Gastrocnemius medialis (tissue), 4 donors: ENCODE measurements at regions not wholly inside any gene's neighbourhood (a gene's known extent, or its start where the extent isn't known, plus 50 kb on each side); places are given as distances from the start of the nearest gene placed in this dataset.

Experiments used
- ATAC-seq, 2 donors: fragments of 150-250 bp; one replicate each; pipeline ENCODE4 v1.9.1; 2016
- DNase-seq, 2 donors: peaks; one replicate each; pipeline ENCODE4 v3.0.0-alpha.2; 2019
- H3K27ac ChIP-seq, 4 donors: fragments of 200-600 bp; sonication (generic); 1 replicate in 1 of 4; 2 replicates in 3 of 4; pipeline ENCODE4 v1.5.1; 2016 to 2018; ENCODE audit warnings: mild to moderate bottlenecking in 2 of 4, moderate library complexity in 1 of 4
- H3K27me3 ChIP-seq, 3 donors: fragments of 200-600 bp; sonication (generic) in 2 of 3; 1 replicate in 1 of 3; 2 replicates in 2 of 3; pipeline versions ENCODE4 v1.5.1 to v1.6.0; 2016 to 2019; ENCODE audit warnings: mild to moderate bottlenecking in 1 of 3, moderate library complexity in 1 of 3
- H3K36me3 ChIP-seq, 2 donors: fragments of 200-600 bp; sonication (generic) in 1 of 2; one replicate each; pipeline ENCODE4 v1.5.1; 2017 to 2018
- H3K4me1 ChIP-seq, 2 donors: fragments of 200-600 bp; sonication (generic) in 1 of 2; one replicate each; pipeline ENCODE4 v1.5.1; 2016 to 2017; ENCODE audit warnings: mild to moderate bottlenecking in 2 of 2
- H3K4me3 ChIP-seq, 4 donors: fragments of 200-600 bp; sonication (generic) in 3 of 4; 1 replicate in 1 of 4; 2 replicates in 3 of 4; pipeline ENCODE4 v1.5.1; 2016 to 2019; ENCODE audit warnings: mild to moderate bottlenecking in 2 of 4
- H3K9me3 ChIP-seq, 3 donors: fragments of 200-600 bp; sonication (generic) in 2 of 3; 1 replicate in 1 of 3; 2 replicates in 2 of 3; pipeline ENCODE4 v1.5.1; 2016 to 2019
- CTCF ChIP-seq, 5 experiments: fragments of 450-650 bp in 3 of 5; fragments of 200-600 bp in 2 of 5; sonication (generic) in 2 of 5; IDR thresholded peaks in 4 of 5; conservative IDR thresholded peaks in 1 of 5; 1 replicate in 4 of 5; 2 replicates in 1 of 5; pipeline ENCODE4 v1.5.1; 2016 to 2019; ENCODE audit warnings: antibody characterized with exemption in 5 of 5, mild to moderate bottlenecking in 3 of 5, moderate library complexity in 3 of 5
- POLR2A ChIP-seq, 2 donors: fragments of 450-650 bp; IDR thresholded peaks; one replicate each; pipeline ENCODE4 v1.6.1; 2017; ENCODE audit warnings: antibody characterized with exemption in 2 of 2, mild to moderate bottlenecking in 2 of 2, moderate library complexity in 2 of 2
- in situ Hi-C, 4 donors: fragments of 200-750 bp; cut with MboI; loops; one replicate each; pipeline versions ENCODE4 v1.15.0 to v1.8.0; 2017; ENCODE audit warnings: low sequenced_read_pairs in 4 of 4
- intact Hi-C: fragments of 100-400 bp; cut with DNase I; formaldehyde crosslinking; loops from one replicate; pipeline ENCODE4 v1.15.1; 2023; ENCODE audit warnings: low total_unique reads

GRCh38 chr4:147076179-147076578 is 130.5 kb upstream of the TTC29 start:
- Histone ChIP-seq H3K27me3 (no peaks in the 10 kb centered on the region), H3K4me3 (no peak overlapping the region), H3K36me3 (no peaks in the 10 kb centered on the region), H3K9me3 (no peaks in the 10 kb centered on the region), H3K27ac (no peak overlapping the region), H3K4me1 (peaks cover 0 to 6% of the 10 kb centered on the region in 2 donors)
- DNase-seq = no peak
- in situ Hi-C loops (loop anchor here (25.0 kb wide), 1 partner anchor 739 kb away; no protein-coding TSS in a partner anchor), intact Hi-C loops (no loop called here)
- no peak for TF ChIP-seq POLR2A (IDR thresholded peaks at IDR 0.05)
- no peak for TF ChIP-seq CTCF (IDR thresholded peaks at IDR 0.05 in 4 of 5, conservative IDR thresholded peaks at IDR 0.05 in 1 of 5)
- ATAC-seq = no peak

GRCh38 chr4:147076728-147077127 is 131.1 kb upstream of the TTC29 start:
- Histone ChIP-seq H3K36me3 (no peaks in the 10 kb centered on the region), H3K27me3 (no peaks in the 10 kb centered on the region), H3K4me3 (no peak overlapping the region), H3K4me1 (peaks cover 0 to 6% of the 10 kb centered on the region in 2 donors), H3K9me3 (no peaks in the 10 kb centered on the region), H3K27ac (no peak overlapping the region)
- intact Hi-C loops = no loop called here
- no peak for TF ChIP-seq CTCF (IDR thresholded peaks at IDR 0.05 in 4 of 5, conservative IDR thresholded peaks at IDR 0.05 in 1 of 5)
- no peak for TF ChIP-seq POLR2A (IDR thresholded peaks at IDR 0.05)
- ATAC-seq = no peak
- DNase-seq = no peak
- in situ Hi-C loops = loop anchor here (25.0 kb wide), 1 partner anchor 739 kb away; no protein-coding TSS in a partner anchor

GRCh38 chr4:147078362-147078761 is 132.7 kb upstream of the TTC29 start:
- ATAC-seq (no peak), DNase-seq (no peak)
- TF ChIP-seq CTCF (IDR thresholded peaks at IDR 0.05 in 4 of 5, conservative IDR thresholded peaks at IDR 0.05 in 1 of 5) (no peak), POLR2A (IDR thresholded peaks at IDR 0.05) (no peak)
- Histone ChIP-seq H3K27me3 (no peaks in the 10 kb centered on the region), H3K9me3 (no peaks in the 10 kb centered on the region), H3K36me3 (no peaks in the 10 kb centered on the region), H3K27ac (no peak overlapping the region), H3K4me1 (peaks cover 0 to 6% of the 10 kb centered on the region in 2 donors), H3K4me3 (no peak overlapping the region)
- intact Hi-C loops (no loop called here), in situ Hi-C loops (loop anchor here (25.0 kb wide), 1 partner anchor 741 kb away; no protein-coding TSS in a partner anchor)

GRCh38 chr4:147078875-147079658 is 133.4 kb upstream of the TTC29 start:
- in situ Hi-C loops (loop anchor here (25.0 kb wide), 1 partner anchor 742 kb away; no protein-coding TSS in a partner anchor), intact Hi-C loops (no loop called here)
- Histone ChIP-seq H3K36me3 (no peaks in the 10 kb centered on the region), H3K27me3 (no peaks in the 10 kb centered on the region), H3K27ac (no peak overlapping the region), H3K4me3 (peak overlapping the region; percentile 3 to 41 (median 22)), H3K9me3 (no peaks in the 10 kb centered on the region), H3K4me1 (peaks cover 0 to 6% of the 10 kb centered on the region in 2 donors)
- DNase-seq (no peak), ATAC-seq (no peak)
- TF ChIP-seq POLR2A (IDR thresholded peaks at IDR 0.05) = no peak
- no peak for TF ChIP-seq CTCF (IDR thresholded peaks at IDR 0.05 in 4 of 5, conservative IDR thresholded peaks at IDR 0.05 in 1 of 5)
